DOHH2 (cell line): ENCODE measurements at regions not wholly inside any gene's neighbourhood (a gene's known extent, or its start where the extent isn't known, plus 50 kb on each side); places are given as distances from the start of the nearest gene placed in this dataset.
"Not testable (repeated sequence)": the region's sequence is repeated elsewhere in the genome, so short reads cannot be mapped to it uniquely, and the experiment has no call there.

ENCODE experiments used
- EZH2phosphoT487 ChIP-seq: fragments of 200-600 bp; sonication (generic); IDR thresholded peaks from 2 replicates; pipeline ENCODE4 v1.6.1; 2017; ENCODE audit warnings: borderline replicate concordance, mild to moderate bottlenecking, antibody characterized with exemption, low read length, moderate library complexity, mixed read lengths
- TF ChIP-seq, protein P1 (sequence below): fragments of 200-600 bp; sonication (generic); IDR thresholded peaks from one replicate; pipeline ENCODE4 v1.5.1; 2014; ENCODE audit warnings: antibody characterized with exemption, mild to moderate bottlenecking, low read depth, low read length; ENCODE audit not compliant: poor library complexity, severe bottlenecking

DNA sequence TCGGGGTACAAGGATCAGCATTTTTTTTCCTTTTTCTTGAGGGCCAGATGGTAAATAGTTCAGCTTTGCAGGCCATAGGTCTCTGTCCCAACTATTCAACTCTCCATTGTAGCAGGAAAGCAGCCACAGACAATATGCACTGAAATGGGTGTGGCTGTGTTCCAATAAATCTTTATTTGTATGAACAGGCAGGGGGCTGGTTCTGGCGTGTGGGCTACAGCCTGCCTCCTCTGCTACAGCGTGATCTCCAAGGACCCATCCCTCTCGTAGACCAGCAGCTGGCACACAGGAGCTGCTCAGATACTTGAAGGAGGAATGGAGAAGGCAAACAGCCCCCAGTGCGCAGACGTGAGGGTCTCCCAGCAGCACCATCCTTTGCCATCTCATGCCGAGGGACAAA, 91.8 kb upstream of the FRG2C start:
- TF ChIP-seq, protein P1, sequence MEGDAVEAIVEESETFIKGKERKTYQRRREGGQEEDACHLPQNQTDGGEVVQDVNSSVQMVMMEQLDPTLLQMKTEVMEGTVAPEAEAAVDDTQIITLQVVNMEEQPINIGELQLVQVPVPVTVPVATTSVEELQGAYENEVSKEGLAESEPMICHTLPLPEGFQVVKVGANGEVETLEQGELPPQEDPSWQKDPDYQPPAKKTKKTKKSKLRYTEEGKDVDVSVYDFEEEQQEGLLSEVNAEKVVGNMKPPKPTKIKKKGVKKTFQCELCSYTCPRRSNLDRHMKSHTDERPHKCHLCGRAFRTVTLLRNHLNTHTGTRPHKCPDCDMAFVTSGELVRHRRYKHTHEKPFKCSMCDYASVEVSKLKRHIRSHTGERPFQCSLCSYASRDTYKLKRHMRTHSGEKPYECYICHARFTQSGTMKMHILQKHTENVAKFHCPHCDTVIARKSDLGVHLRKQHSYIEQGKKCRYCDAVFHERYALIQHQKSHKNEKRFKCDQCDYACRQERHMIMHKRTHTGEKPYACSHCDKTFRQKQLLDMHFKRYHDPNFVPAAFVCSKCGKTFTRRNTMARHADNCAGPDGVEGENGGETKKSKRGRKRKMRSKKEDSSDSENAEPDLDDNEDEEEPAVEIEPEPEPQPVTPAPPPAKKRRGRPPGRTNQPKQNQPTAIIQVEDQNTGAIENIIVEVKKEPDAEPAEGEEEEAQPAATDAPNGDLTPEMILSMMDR, result not testable (repeated sequence)
- not testable (repeated sequence) for TF ChIP-seq EZH2phosphoT487
